A549 (cell line): ENCODE measurements at regions not wholly inside any gene's neighbourhood (a gene's known extent, or its start where the extent isn't known, plus 50 kb on each side); places are given as distances from the start of the nearest gene placed in this dataset.
"Not testable (repeated sequence)": the region's sequence is repeated elsewhere in the genome, so short reads cannot be mapped to it uniquely, and the experiment has no call there.

Source experiments
- ATAC-seq, 2 experiments: fragments of 200-7000 bp in 1 of 2; fragments of >200 bp in 1 of 2; cut with Nextera tagmentation in 1 of 2; cut with Tn5 transposase in 1 of 2; 3 replicates each; pipeline versions ENCODE4 v1.8.0 to v1.9.1; 2018 to 2020; ENCODE audit warnings: mild to moderate bottlenecking in 1 of 2, moderate library complexity in 1 of 2
- CTCF ChIA-PET: fragments of 300-600 bp; sonication (Branson Sonifier 250); formaldehyde crosslinking; extraction: SDS; loops from one replicate; lab custom pipeline; 2021; ENCODE audit warnings: antibody characterized with exemption, inconsistent platforms; lab: Yijun Ruan, JAX
- POLR2A ChIA-PET: fragments of 350-600 bp; formaldehyde crosslinking; extraction: SDS; loops from one replicate; lab custom pipeline; 2021; ENCODE audit warnings: antibody characterized with exemption, inconsistent platforms; lab: Yijun Ruan, JAX
- DNase-seq, 2 experiments: peaks; one replicate each; pipeline versions ENCODE4 v3.0.0 to v3.0.0-alpha.2; 2011 to 2016; ENCODE audit warnings: low read depth in 1 of 2, low spot score in 1 of 2
- FAIRE-seq: peaks from 2 replicates; lab custom pipeline; 2011; peaks lifted over from hg19 to GRCh38; lab: Jason Lieb, UNC
- H3K27ac ChIP-seq, 2 experiments: fragments of >200 bp; sonication (Bioruptor Twin); formaldehyde crosslinking; 3 replicates each; pipeline ENCODE4 v1.5.1; 2016 to 2017
- H3K4me1 ChIP-seq: fragments of >200 bp; sonication (Bioruptor Twin); formaldehyde crosslinking; 3 replicates; pipeline ENCODE4 v1.6.1; 2016
- H3K4me2 ChIP-seq: fragments of >200 bp; sonication (Bioruptor Twin); formaldehyde crosslinking; 3 replicates; pipeline ENCODE4 v1.6.1; 2016
- H3K4me3 ChIP-seq: fragments of >200 bp; sonication (Bioruptor Twin); formaldehyde crosslinking; 3 replicates; pipeline ENCODE4 v1.5.1; 2016
- H3K9me3 ChIP-seq: fragments of >200 bp; sonication (Bioruptor Twin); formaldehyde crosslinking; 3 replicates; pipeline ENCODE4 v1.6.1; 2016
- CBX8 ChIP-seq: fragments of 200-600 bp; sonication (generic); IDR thresholded peaks from 2 replicates; pipeline ENCODE4 v1.6.1; 2016
- CEBPB ChIP-seq, 2 experiments: fragments of >200 bp in 1 of 2; sonication (Bioruptor Twin) in 1 of 2; formaldehyde crosslinking in 1 of 2; IDR thresholded peaks; 2 replicates each; pipeline ENCODE4 v1.6.1; 2012 to 2016
- EHF ChIP-seq: fragments of 250-450 bp; sonication (Bioruptor Pico); IDR thresholded peaks from 2 replicates; pipeline ENCODE4 v1.5.0; 2020; ENCODE audit warnings: mild to moderate bottlenecking
- FOSB ChIP-seq: fragments of 250-450 bp; sonication (Bioruptor Pico); IDR thresholded peaks from 2 replicates; pipeline ENCODE4 v1.5.0; 2020; ENCODE audit warnings: mild to moderate bottlenecking, moderate library complexity
- FOXS1 ChIP-seq: fragments of 250-450 bp; sonication (Bioruptor Pico); IDR thresholded peaks from 2 replicates; pipeline ENCODE4 v1.5.0; 2020; ENCODE audit warnings: mild to moderate bottlenecking, moderate library complexity
- GATA3 ChIP-seq: IDR thresholded peaks from 2 replicates; pipeline ENCODE4 v1.6.1; 2012; ENCODE audit warnings: borderline replicate concordance
- HOXA7 ChIP-seq: fragments of 250-450 bp; sonication (Bioruptor Pico); IDR thresholded peaks from 2 replicates; pipeline ENCODE4 v1.5.0; 2020; ENCODE audit warnings: mild to moderate bottlenecking, moderate library complexity
- HOXB5 ChIP-seq: fragments of 250-450 bp; sonication (Bioruptor Pico); IDR thresholded peaks from 2 replicates; pipeline ENCODE4 v1.5.0; 2020; ENCODE audit warnings: mild to moderate bottlenecking, moderate library complexity
- JUN ChIP-seq, 2 experiments: fragments of >200 bp; sonication (Bioruptor Twin); formaldehyde crosslinking; IDR thresholded peaks; 2 replicates in 1 of 2; 3 replicates in 1 of 2; pipeline ENCODE4 v1.6.1; 2016 to 2017
- KDM5A ChIP-seq: fragments of 200-600 bp; sonication (generic); IDR thresholded peaks from 2 replicates; pipeline ENCODE4 v1.6.1; 2016; ENCODE audit warnings: antibody characterized with exemption, mild to moderate bottlenecking
- MAFK ChIP-seq: fragments of 450-650 bp; IDR thresholded peaks from 2 replicates; pipeline ENCODE4 v1.6.1; 2014; ENCODE audit not compliant: partially characterized antibody
- NPAS2 ChIP-seq: fragments of 250-450 bp; sonication (Bioruptor Pico); IDR thresholded peaks from 2 replicates; pipeline ENCODE4 v1.8.0; 2022; ENCODE audit warnings: mild to moderate bottlenecking, moderate library complexity, borderline replicate concordance
- POLR2A ChIP-seq: IDR thresholded peaks from 2 replicates; pipeline ENCODE4 v1.6.1; 2012; ENCODE audit warnings: mild to moderate bottlenecking, low read length
- RAD21 ChIP-seq, 2 experiments: fragments of >200 bp in 1 of 2; sonication (Bioruptor Twin) in 1 of 2; formaldehyde crosslinking in 1 of 2; IDR thresholded peaks in 1 of 2; conservative IDR thresholded peaks in 1 of 2; 2 replicates in 1 of 2; 3 replicates in 1 of 2; pipeline ENCODE4 v1.6.1; 2012 to 2018; ENCODE audit warnings: inconsistent platforms in 1 of 2
- RFX5 ChIP-seq: fragments of 450-650 bp; IDR thresholded peaks from 2 replicates; pipeline ENCODE4 v1.7.1; 2014; ENCODE audit warnings: antibody characterized with exemption, mild to moderate bottlenecking, moderate library complexity
- SREBF2 ChIP-seq: fragments of 450-650 bp; IDR thresholded peaks from 2 replicates; pipeline ENCODE4 v1.6.1; 2014; ENCODE audit warnings: mild to moderate bottlenecking, moderate library complexity
- TP53 ChIP-seq: fragments of 250-450 bp; sonication (Bioruptor Pico); IDR thresholded peaks from 2 replicates; pipeline ENCODE4 v1.5.0; 2021; ENCODE audit warnings: mild to moderate bottlenecking, moderate library complexity
- ZC3H11A ChIP-seq: fragments of 450-650 bp; IDR thresholded peaks from 2 replicates; pipeline ENCODE4 v1.6.1; 2014; ENCODE audit warnings: antibody characterized with exemption, mild to moderate bottlenecking
- WGBS: methylation state at CpG from one replicate; pipeline ENCODE4 v1.1.6; 2017; ENCODE audit errors: missing lambda C conversion rate; 5-methylcytosine and 5-hydroxymethylcytosine counted together
- TF ChIP-seq, protein P1 (sequence below): fragments of 150-350 bp; IDR thresholded peaks from 2 replicates; pipeline ENCODE4 v1.6.1; 2014; ENCODE audit warnings: low read depth, mild to moderate bottlenecking, low read length
- TF ChIP-seq, protein P2 (sequence below): fragments of 250-450 bp; sonication (Bioruptor Pico); IDR thresholded peaks from 2 replicates; pipeline ENCODE4 v1.5.0; 2020; ENCODE audit warnings: low read depth, mild to moderate bottlenecking, moderate library complexity
- TF ChIP-seq, protein P3 (sequence below): IDR thresholded peaks from 2 replicates; pipeline ENCODE4 v1.6.1; 2012; ENCODE audit warnings: low read depth, borderline replicate concordance
- TF ChIP-seq, protein P4 (sequence below): fragments of 200-600 bp; sonication (generic); IDR thresholded peaks from 2 replicates; pipeline ENCODE4 v1.6.1; 2016; ENCODE audit warnings: antibody characterized with exemption, mild to moderate bottlenecking, moderate library complexity

DNA sequence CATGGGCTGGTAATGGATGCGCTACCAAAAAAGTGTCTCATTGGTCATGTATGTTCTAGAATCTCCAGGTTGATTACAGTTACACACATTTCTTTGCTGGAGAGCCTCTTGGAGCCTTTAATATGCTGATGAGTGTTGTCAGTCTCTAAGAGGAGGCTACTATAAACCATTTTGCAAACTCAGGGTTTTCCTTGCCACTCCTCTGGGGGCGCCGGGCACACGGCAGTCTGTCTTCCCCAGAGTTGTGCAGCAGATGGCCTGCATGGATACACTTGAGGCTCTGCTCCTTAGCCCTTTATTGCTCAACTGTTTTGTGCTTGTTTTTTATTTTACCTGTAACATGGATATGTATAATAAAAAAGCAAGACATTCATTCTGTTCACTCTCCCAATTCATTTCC, 196.5 kb downstream of the ACTR3B start:
- H3K9me3 ChIP-seq = no peaks in the 10 kb centered on the region; the same call in 2 of the 3 replicates
- peak in 1 of 2 experiments; percentile 71; a peak in 2 of 6 replicates for ATAC-seq
- WGBS = 33% methylated on average over 4 of the region's 4 CpGs
- no peak overlapping the region for H3K27ac ChIP-seq
- CTCF ChIA-PET = interaction anchor here (0.7 kb wide), 1 partner anchor 1331 kb away, joined by 4 read pairs; no protein-coding TSS in a partner anchor
- DNase-seq = peak in 1 of 2 experiments; percentile 4
- H3K4me2 ChIP-seq = no peak overlapping the region
- no peaks in the 10 kb centered on the region for H3K4me1 ChIP-seq
- no peak overlapping the region for H3K4me3 ChIP-seq
- FAIRE-seq = no peak
- no peak for TF ChIP-seq HOXB5 (CRISPR knock-in tag)
- peak; percentile 55 for TF ChIP-seq MAFK
- TF ChIP-seq, all 56 proteins: peak for 1
- POLR2A ChIA-PET = no interaction called here

DNA sequence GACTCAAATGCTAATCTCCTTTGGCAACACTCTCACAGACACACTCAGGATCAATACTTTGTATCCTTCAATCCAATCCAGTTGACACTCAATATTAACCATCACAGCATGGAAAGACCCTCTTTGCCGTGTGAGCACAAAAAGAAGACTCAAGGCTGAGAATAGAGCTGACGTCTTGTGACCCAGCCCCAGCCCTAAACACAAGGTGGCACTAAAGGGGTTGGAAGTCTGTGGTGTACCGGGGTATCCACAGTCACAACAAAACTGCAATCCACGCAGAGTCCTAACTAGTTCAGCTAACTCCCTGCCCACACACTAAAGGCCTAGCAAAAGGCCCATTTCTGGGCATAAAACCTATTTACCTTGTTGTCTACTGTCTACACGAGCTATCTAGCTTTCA, 200.1 kb downstream of the ACTR3B start:
- ChIA-PET CTCF (no interaction called here), POLR2A (no interaction called here)
- no peak overlapping the region for H3K27ac ChIP-seq
- no peak overlapping the region for H3K4me2 ChIP-seq
- no peaks in the 10 kb centered on the region; the same call in 2 of the 3 replicates for H3K9me3 ChIP-seq
- DNase-seq = no peak
- no peak overlapping the region for H3K4me3 ChIP-seq
- no peak for ATAC-seq
- no peak for FAIRE-seq
- no peaks in the 10 kb centered on the region for H3K4me1 ChIP-seq
- 5% methylated on average over 5 of the region's 5 CpGs for WGBS
- TF ChIP-seq RAD21 (conservative IDR thresholded peaks at IDR 0.05 in 1 of 2, IDR thresholded peaks at IDR 0.05 in 1 of 2) (0 out of 5 replicates have a peak, but pooled peaks of 1 of the 2 experiments have one; percentile 3), JUN (IDR thresholded peaks at IDR 0.05) (no peak)

DNA sequence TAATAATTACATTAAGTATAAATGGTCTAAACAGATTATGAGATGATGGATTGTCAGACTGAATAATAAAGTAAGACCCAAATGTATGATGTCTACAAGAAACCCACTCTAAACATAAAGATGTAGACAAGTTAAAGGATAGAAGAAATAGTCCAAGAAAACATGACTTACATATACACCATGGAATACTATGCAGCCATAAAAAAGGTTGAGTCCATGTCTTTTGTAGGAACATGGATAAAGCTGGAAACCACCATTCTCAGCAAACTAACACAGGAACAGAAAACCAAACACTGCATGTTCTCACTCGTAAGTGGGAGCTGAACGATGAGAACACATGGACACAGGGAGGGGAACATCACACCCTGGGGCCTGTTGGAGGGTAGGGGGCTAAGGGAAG, 202.2 kb downstream of the ACTR3B start:
- POLR2A ChIA-PET, H3K4me1 ChIP-seq, DNase-seq, H3K9me3 ChIP-seq, FAIRE-seq, H3K4me3 ChIP-seq, H3K4me2 ChIP-seq, H3K27ac ChIP-seq, ATAC-seq: not testable (repeated sequence)
- 15% methylated on average over 2 of the region's 2 CpGs for WGBS
- CTCF ChIA-PET = interaction anchor here (0.7 to 1.2 kb wide), 2 partner anchors 30 to 94 kb away, joined by 3 read pairs; no protein-coding TSS in a partner anchor

DNA sequence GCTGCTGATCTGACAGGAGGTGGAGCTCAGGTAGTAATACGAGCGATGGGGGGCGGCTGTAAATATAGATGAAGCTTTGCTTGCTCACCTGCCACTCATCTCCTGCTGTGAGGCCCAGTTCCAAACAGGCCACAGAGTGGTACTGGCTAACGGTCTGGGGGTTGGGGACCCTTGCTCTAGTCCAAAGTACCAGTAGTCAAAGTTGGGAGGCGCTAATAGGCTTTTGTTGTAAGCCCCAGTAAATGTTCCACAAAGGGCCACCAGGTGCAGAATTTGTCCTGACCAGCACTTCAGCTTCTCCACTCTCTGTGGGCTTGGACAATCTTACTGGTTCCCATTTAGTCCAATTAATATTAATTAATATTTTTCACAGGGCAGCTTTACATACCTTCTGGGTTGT, 206.6 kb downstream of the ACTR3B start:
- Histone ChIP-seq H3K4me2 (no peak overlapping the region), H3K4me1 (no peaks in the 10 kb centered on the region), H3K27ac (no peak overlapping the region)
- no peak for DNase-seq
- TF ChIP-seq GATA3 (no peak), CEBPB (IDR thresholded peaks at IDR 0.05) (no peak), HOXB5 (CRISPR knock-in tag) (no peak), CBX8 (no peak), FOSB (CRISPR knock-in tag) (no peak), TP53 (no peak)
- TF ChIP-seq, all 56 proteins: peak for 0
- ATAC-seq (no peak), FAIRE-seq (no peak)
- Histone ChIP-seq H3K9me3 (peaks cover 3% of the 10 kb centered on the region; the same call in 1 of the 3 replicates), H3K4me3 (no peak overlapping the region)
- POLR2A ChIA-PET = no interaction called here
- WGBS = 8% methylated on average over 5 of the region's 5 CpGs
- CTCF ChIA-PET = interaction anchor here (0.7 kb wide), 1 partner anchor 93 kb away, joined by 3 read pairs; no protein-coding TSS in a partner anchor

DNA sequence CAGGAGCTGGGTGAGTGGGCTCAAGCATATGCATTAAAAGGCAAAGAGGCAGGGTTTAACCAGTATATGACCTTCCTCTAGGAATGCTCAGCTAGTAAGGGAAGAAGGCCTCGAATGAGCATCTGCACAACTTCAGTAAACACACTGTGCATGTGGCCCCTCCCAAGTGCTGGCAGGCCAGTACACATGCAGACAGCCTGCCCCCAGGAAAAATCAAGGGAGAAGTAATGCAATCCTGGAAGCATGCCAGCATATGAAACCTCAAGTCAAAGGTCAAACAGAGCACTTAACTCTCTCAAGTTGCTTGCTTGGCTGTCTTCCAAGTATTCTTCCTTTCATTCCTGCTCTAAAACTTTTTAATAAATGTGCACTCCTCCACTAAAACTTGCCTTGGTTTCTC, 208.4 kb downstream of the ACTR3B start:
- ATAC-seq = no peak
- Histone ChIP-seq H3K4me3 (no peak overlapping the region), H3K27ac (no peak overlapping the region), H3K4me2 (no peak overlapping the region), H3K4me1 (no peaks in the 10 kb centered on the region), H3K9me3 (peaks cover 3% of the 10 kb centered on the region; the same call in 1 of the 3 replicates)
- ChIA-PET POLR2A (no interaction called here), CTCF (no interaction called here)
- DNase-seq = no peak
- 0% methylated on average over 1 of the region's 1 CpG for WGBS
- TF ChIP-seq NPAS2 (CRISPR knock-in tag) (no peak), KDM5A (no peak), EHF (CRISPR knock-in tag) (no peak), CBX8 (no peak), HOXA7 (CRISPR knock-in tag) (no peak), ZC3H11A (no peak), FOXS1 (CRISPR knock-in tag) (no peak), POLR2A (no peak), RFX5 (no peak), SREBF2 (no peak)
- TF ChIP-seq, protein P1, sequence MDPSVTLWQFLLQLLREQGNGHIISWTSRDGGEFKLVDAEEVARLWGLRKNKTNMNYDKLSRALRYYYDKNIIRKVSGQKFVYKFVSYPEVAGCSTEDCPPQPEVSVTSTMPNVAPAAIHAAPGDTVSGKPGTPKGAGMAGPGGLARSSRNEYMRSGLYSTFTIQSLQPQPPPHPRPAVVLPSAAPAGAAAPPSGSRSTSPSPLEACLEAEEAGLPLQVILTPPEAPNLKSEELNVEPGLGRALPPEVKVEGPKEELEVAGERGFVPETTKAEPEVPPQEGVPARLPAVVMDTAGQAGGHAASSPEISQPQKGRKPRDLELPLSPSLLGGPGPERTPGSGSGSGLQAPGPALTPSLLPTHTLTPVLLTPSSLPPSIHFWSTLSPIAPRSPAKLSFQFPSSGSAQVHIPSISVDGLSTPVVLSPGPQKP = no peak
- TF ChIP-seq, protein P2, sequence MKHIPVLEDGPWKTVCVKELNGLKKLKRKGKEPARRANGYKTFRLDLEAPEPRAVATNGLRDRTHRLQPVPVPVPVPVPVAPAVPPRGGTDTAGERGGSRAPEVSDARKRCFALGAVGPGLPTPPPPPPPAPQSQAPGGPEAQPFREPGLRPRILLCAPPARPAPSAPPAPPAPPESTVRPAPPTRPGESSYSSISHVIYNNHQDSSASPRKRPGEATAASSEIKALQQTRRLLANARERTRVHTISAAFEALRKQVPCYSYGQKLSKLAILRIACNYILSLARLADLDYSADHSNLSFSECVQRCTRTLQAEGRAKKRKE (CRISPR knock-in tag) = no peak
- TF ChIP-seq, protein P3, sequence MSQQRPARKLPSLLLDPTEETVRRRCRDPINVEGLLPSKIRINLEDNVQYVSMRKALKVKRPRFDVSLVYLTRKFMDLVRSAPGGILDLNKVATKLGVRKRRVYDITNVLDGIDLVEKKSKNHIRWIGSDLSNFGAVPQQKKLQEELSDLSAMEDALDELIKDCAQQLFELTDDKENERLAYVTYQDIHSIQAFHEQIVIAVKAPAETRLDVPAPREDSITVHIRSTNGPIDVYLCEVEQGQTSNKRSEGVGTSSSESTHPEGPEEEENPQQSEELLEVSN = no peak
- TF ChIP-seq, protein P4, sequence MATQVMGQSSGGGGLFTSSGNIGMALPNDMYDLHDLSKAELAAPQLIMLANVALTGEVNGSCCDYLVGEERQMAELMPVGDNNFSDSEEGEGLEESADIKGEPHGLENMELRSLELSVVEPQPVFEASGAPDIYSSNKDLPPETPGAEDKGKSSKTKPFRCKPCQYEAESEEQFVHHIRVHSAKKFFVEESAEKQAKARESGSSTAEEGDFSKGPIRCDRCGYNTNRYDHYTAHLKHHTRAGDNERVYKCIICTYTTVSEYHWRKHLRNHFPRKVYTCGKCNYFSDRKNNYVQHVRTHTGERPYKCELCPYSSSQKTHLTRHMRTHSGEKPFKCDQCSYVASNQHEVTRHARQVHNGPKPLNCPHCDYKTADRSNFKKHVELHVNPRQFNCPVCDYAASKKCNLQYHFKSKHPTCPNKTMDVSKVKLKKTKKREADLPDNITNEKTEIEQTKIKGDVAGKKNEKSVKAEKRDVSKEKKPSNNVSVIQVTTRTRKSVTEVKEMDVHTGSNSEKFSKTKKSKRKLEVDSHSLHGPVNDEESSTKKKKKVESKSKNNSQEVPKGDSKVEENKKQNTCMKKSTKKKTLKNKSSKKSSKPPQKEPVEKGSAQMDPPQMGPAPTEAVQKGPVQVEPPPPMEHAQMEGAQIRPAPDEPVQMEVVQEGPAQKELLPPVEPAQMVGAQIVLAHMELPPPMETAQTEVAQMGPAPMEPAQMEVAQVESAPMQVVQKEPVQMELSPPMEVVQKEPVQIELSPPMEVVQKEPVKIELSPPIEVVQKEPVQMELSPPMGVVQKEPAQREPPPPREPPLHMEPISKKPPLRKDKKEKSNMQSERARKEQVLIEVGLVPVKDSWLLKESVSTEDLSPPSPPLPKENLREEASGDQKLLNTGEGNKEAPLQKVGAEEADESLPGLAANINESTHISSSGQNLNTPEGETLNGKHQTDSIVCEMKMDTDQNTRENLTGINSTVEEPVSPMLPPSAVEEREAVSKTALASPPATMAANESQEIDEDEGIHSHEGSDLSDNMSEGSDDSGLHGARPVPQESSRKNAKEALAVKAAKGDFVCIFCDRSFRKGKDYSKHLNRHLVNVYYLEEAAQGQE = no peak
- FAIRE-seq = no peak
